ENCODE measurements at regions not wholly inside any gene's neighbourhood (a gene's known extent, or its start where the extent isn't known, plus 50 kb on each side); places are given as distances from the start of the nearest gene placed in this dataset.

GRCh38 chr5:21646469-21646868 is 1206.7 kb downstream of the CDH12 start:
- no peak for TF ChIP-seq CTCF (conservative IDR thresholded peaks at IDR 0.05; ENCODE audit: low read depth, low read length)
- no peak for TF ChIP-seq EZH2 (IDR thresholded peaks at IDR 0.05; ENCODE audit: borderline replicate concordance, low read depth, low read length, poor library complexity, severe bottlenecking)

All from A673 (cell line).